ENCODE measurements at regions not wholly inside any gene's neighbourhood (a gene's known extent, or its start where the extent isn't known, plus 50 kb on each side); places are given as distances from the start of the nearest gene placed in this dataset.

GRCh38 chr17:55572139-55572538 lies 60.9 kb upstream of the SMIM36 start:
- Mint-ChIP-seq H3K4me1 (ENCODE audit: unreplicated experiment) (no peaks in the 10 kb centered on the region), H3K4me3 (ENCODE audit: unreplicated experiment) (no peak overlapping the region), H3K27me3 (ENCODE audit: unreplicated experiment) (peaks cover 2% of the 10 kb centered on the region), H3K27ac (ENCODE audit: unreplicated experiment) (no peak overlapping the region), H3K36me3 (ENCODE audit: unreplicated experiment) (no peaks in the 10 kb centered on the region), H3K9me3 (ENCODE audit: unreplicated experiment) (no peaks in the 10 kb centered on the region)
- no peak for TF ChIP-seq CTCF (IDR thresholded peaks at IDR 0.05)
- DNase-seq (ENCODE audit: extremely low spot score, unreplicated experiment): no peak

GRCh38 chr17:55571095-55571494 lies 59.8 kb upstream of the SMIM36 start:
- DNase-seq (ENCODE audit: extremely low spot score, unreplicated experiment): no peak
- H3K36me3 Mint-ChIP-seq (ENCODE audit: unreplicated experiment): no peaks in the 10 kb centered on the region
- peaks cover 2% of the 10 kb centered on the region for H3K27me3 Mint-ChIP-seq (ENCODE audit: unreplicated experiment)
- no peak for TF ChIP-seq CTCF (IDR thresholded peaks at IDR 0.05)
- no peaks in the 10 kb centered on the region for H3K9me3 Mint-ChIP-seq (ENCODE audit: unreplicated experiment)
- H3K27ac Mint-ChIP-seq (ENCODE audit: unreplicated experiment): no peak overlapping the region
- no peak overlapping the region for H3K4me3 Mint-ChIP-seq (ENCODE audit: unreplicated experiment)
- no peaks in the 10 kb centered on the region for H3K4me1 Mint-ChIP-seq (ENCODE audit: unreplicated experiment)

- Mint-ChIP-seq H3K36me3 (ENCODE audit: unreplicated experiment) (no peaks in the 10 kb centered on the region), H3K27ac (ENCODE audit: unreplicated experiment) (no peak overlapping the region), H3K4me1 (ENCODE audit: unreplicated experiment) (no peaks in the 10 kb centered on the region), H3K9me3 (ENCODE audit: unreplicated experiment) (no peaks in the 10 kb centered on the region), H3K4me3 (ENCODE audit: unreplicated experiment) (no peak overlapping the region), H3K27me3 (ENCODE audit: unreplicated experiment) (peaks cover 2% of the 10 kb centered on the region)
- DNase-seq (ENCODE audit: extremely low spot score, unreplicated experiment): no peak
- no peak for TF ChIP-seq CTCF (IDR thresholded peaks at IDR 0.05)
These were observed 59.1 kb upstream of the SMIM36 start for GRCh38 chr17:55570391-55570790.

- Mint-ChIP-seq H3K9me3 (ENCODE audit: unreplicated experiment) (no peaks in the 10 kb centered on the region), H3K4me3 (ENCODE audit: unreplicated experiment) (no peak overlapping the region), H3K27ac (ENCODE audit: unreplicated experiment) (no peak overlapping the region), H3K36me3 (ENCODE audit: unreplicated experiment) (no peaks in the 10 kb centered on the region), H3K4me1 (ENCODE audit: unreplicated experiment) (no peaks in the 10 kb centered on the region), H3K27me3 (ENCODE audit: unreplicated experiment) (no peaks in the 10 kb centered on the region)
- TF ChIP-seq CTCF (IDR thresholded peaks at IDR 0.05): no peak
- no peak for DNase-seq (ENCODE audit: extremely low spot score, unreplicated experiment)
These were observed 56.3 kb upstream of the SMIM36 start for GRCh38 chr17:55567240-55568214.

GRCh38 chr17:55564081-55564480 lies 52.8 kb upstream of the SMIM36 start:
- no peak for TF ChIP-seq CTCF (IDR thresholded peaks at IDR 0.05)

More at GRCh38 chr17:55564081-55564480, 52.8 kb upstream of the SMIM36 start:
- Mint-ChIP-seq H3K27ac (ENCODE audit: unreplicated experiment) (no peak overlapping the region), H3K9me3 (ENCODE audit: unreplicated experiment) (no peaks in the 10 kb centered on the region), H3K27me3 (ENCODE audit: unreplicated experiment) (no peaks in the 10 kb centered on the region), H3K4me3 (ENCODE audit: unreplicated experiment) (no peak overlapping the region), H3K4me1 (ENCODE audit: unreplicated experiment) (no peaks in the 10 kb centered on the region), H3K36me3 (ENCODE audit: unreplicated experiment) (no peaks in the 10 kb centered on the region)
- no peak for DNase-seq (ENCODE audit: extremely low spot score, unreplicated experiment)
